Mucosa of descending colon (tissue), 3 donors: ENCODE measurements at regions not wholly inside any gene's neighbourhood (a gene's known extent, or its start where the extent isn't known, plus 50 kb on each side); places are given as distances from the start of the nearest gene placed in this dataset.
A peak's percentile ranks its signal among the peaks of the same experiment; 100 is the strongest.

Experiments used
- ATAC-seq: fragments of 200-7000 bp; cut with Tn5 transposase; one replicate; pipeline ENCODE4 v1.9.1; 2020; ENCODE audit warnings: mild to moderate bottlenecking, moderate library complexity
- DNase-seq, 3 donors: peaks; one replicate each; pipeline ENCODE4 v3.0.0-alpha.2; 2020
- H3K36me3 ChIP-seq: fragments of 200-600 bp; one replicate; pipeline ENCODE4 v1.8.0; 2021; ENCODE audit warnings: low read depth, mild to moderate bottlenecking
- H3K4me1 ChIP-seq: fragments of 200-600 bp; one replicate; pipeline ENCODE4 v1.8.0; 2021; ENCODE audit warnings: low read depth, mild to moderate bottlenecking
- H3K4me3 ChIP-seq: fragments of 200-600 bp; one replicate; pipeline ENCODE4 v1.8.0; 2021; ENCODE audit warnings: mild to moderate bottlenecking
- H3K9me3 ChIP-seq: fragments of 200-600 bp; one replicate; pipeline ENCODE4 v1.8.0; 2021; ENCODE audit warnings: mild to moderate bottlenecking
- intact Hi-C, 2 donors: fragments of 100-400 bp; cut with DNase I in 1 of 2; cut with micrococcal nuclease in 1 of 2; formaldehyde crosslinking; loops; one replicate each; pipeline versions ENCODE4 v1.11.0 to v1.11.1; 2022; cut with DNase I, micrococcal nuclease
- TF ChIP-seq, protein P1 (sequence below): fragments of 200-600 bp; IDR thresholded peaks from one replicate; pipeline ENCODE4 v1.8.0; 2022; ENCODE audit warnings: antibody characterized with exemption, mild to moderate bottlenecking
- donor health status: DM: no; HTN: no; CAD: no; lungs with moderate emphysema.
- donor health status: DM: no; HTN: no; CAD: no.
- donor health status: DM: no; HTN: yes; CAD: no.

DNA sequence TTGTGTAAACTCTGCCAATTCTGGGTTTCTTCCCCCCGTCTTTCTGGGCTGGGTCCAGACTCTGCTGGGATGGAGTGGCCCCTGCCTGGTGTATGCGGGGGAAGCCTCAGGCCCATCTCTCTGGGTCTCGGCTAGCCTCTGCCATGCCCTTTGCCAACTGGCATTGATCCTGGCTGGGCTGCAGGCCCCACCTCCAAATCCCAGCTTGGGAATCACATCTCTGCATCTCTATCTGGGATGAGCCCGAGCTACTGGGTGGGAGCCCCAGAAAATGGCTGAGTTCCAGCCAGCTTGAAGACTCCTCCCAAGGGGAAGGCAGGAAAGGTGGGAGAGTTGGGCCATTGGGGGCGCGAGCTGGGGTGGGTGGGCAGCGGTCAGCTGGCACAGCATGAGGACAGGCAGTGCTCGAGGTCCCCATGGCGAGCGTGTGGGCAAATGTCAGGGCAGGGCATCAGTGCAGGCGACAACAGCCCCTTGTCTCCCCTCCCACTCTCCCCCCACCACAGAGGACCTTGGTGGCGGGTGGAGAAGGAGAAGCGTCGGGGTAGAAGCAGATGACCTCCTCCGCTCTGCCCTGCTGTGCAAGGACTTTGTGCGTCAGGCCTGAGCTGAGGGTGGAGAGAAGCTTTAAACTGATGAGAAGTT, 139.4 kb downstream of the ASB1 start:
- no peaks in the 10 kb centered on the region for H3K9me3 ChIP-seq
- H3K4me1 ChIP-seq: no peaks in the 10 kb centered on the region
- TF ChIP-seq, protein P1, sequence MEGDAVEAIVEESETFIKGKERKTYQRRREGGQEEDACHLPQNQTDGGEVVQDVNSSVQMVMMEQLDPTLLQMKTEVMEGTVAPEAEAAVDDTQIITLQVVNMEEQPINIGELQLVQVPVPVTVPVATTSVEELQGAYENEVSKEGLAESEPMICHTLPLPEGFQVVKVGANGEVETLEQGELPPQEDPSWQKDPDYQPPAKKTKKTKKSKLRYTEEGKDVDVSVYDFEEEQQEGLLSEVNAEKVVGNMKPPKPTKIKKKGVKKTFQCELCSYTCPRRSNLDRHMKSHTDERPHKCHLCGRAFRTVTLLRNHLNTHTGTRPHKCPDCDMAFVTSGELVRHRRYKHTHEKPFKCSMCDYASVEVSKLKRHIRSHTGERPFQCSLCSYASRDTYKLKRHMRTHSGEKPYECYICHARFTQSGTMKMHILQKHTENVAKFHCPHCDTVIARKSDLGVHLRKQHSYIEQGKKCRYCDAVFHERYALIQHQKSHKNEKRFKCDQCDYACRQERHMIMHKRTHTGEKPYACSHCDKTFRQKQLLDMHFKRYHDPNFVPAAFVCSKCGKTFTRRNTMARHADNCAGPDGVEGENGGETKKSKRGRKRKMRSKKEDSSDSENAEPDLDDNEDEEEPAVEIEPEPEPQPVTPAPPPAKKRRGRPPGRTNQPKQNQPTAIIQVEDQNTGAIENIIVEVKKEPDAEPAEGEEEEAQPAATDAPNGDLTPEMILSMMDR: no peak
- ATAC-seq: no peak
- intact Hi-C loops: no loop called here
- no peak for DNase-seq
- H3K4me3 ChIP-seq: no peak overlapping the region
- no peaks in the 10 kb centered on the region for H3K36me3 ChIP-seq

DNA sequence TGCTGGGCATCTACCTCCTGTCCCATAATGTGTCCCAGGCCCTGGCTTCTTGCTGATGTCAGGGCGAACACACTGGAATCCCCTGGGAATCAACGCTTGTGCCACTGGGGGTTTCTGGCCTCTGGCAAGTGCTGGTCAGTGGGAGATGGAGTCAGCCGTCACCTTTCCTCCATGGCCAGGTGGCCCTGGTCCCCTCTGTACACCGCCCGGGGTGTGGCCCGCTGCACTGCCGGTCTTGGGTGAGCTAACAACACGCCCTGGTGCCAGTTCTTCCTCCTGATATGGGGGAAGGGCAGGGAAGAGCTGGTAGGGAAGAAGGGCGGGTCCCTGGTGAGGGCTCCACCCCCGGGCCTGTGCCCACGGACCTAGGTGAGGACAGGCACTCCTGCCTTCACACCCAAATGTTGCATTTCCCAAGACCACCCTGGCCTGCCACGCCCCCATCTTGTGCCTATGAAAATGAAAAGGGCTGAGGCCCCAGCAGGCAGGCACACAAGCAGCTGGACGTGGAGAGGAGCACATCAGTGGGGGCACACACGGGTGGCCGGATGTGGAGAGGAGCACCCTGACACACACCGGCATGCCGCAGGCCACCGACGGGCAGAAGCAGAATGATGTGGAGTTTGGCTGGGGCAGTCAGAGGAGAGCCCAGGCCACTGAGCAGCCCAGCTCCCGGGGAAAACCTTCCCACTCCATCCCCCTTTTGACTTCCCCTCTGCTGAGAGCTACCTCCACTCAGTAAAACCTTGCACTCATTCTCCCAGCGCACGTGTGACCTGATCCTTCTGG, 140.5 kb downstream of the ASB1 start:
- peak; percentile 69 to 79 (median 75) for DNase-seq
- peak; percentile 95 for ATAC-seq
- H3K4me3 ChIP-seq: no peak overlapping the region
- H3K9me3 ChIP-seq: no peaks in the 10 kb centered on the region
- no peaks in the 10 kb centered on the region for H3K4me1 ChIP-seq
- intact Hi-C loops: no loop called here
- no peaks in the 10 kb centered on the region for H3K36me3 ChIP-seq
- TF ChIP-seq, protein P1: no peak

DNA sequence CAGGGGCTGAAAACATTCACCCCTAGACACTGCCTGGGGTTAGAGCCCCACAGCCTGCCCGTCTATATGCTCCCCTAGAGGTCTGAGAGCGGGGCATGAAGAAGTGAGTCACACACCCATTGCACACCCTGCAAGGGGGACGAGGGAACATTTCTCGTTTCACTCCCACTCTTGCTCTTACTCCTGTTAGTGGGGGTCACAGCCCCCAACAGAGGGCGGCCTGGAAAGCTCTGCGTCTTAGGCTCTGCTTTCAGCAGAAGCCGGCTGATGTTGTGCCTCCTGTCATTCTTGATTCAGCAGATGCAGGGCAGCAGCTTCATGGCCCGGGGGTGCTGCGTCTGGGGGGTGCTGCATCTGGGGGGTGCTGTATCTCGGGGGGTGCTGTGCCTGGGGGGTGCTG, 141.3 kb downstream of the ASB1 start:
- H3K36me3 ChIP-seq: no peaks in the 10 kb centered on the region
- TF ChIP-seq, protein P1: no peak
- ATAC-seq: no peak
- intact Hi-C loops: no loop called here
- H3K4me1 ChIP-seq: no peaks in the 10 kb centered on the region
- H3K4me3 ChIP-seq: no peak overlapping the region
- DNase-seq: no peak
- H3K9me3 ChIP-seq: no peaks in the 10 kb centered on the region

DNA sequence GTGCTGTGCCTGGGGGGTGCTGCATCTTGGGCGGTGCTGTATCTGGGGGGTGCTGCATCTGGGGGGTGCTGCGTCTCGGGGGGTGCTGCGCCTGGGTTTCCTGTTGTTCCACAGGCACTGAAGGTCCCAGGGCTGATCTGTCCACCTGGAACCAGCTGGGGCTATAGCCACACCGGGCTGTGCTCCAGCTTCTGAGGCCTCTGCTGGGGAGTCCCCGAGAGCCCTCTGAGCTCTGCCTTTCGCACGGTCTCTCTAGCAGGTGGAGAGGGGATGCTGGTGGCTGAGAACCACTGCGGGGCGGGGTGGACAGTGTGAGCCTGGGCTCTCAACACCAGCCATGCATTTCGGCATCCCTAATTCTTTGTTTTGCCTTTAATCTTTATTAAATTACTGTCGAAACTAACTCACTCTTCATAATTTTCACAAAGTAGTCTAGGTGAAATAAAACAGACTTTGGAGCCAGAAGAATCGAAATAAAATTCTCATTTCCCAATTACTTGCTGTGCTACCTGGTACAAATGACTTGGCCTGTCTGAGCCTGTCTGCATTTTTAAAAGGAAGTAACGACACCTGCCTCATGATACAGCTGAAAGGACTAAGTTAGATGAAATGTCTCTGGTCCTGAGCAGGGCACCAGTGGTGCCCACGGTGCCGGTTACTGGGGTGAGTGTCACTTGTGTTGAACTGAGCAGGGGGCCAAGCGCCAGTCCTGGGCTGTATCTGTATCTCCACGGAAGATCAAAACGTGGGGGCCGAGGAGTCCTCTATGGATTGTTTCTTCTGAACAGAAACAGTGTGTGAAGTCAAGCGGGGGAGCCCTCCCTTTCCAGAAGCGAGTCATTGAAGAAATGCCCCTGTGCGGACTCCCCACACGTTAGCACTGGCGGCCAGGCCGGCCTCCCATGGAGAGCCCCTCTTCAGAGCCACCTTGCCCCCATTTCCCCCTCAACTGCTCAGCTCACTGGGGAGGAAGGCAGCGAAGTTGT, 142.0 kb downstream of the ASB1 start:
- TF ChIP-seq, protein P1: no peak
- Histone ChIP-seq H3K4me1 (no peaks in the 10 kb centered on the region), H3K9me3 (no peaks in the 10 kb centered on the region), H3K36me3 (no peaks in the 10 kb centered on the region), H3K4me3 (no peak overlapping the region)
- intact Hi-C loops: no loop called here
- DNase-seq (no peak), ATAC-seq (no peak)

DNA sequence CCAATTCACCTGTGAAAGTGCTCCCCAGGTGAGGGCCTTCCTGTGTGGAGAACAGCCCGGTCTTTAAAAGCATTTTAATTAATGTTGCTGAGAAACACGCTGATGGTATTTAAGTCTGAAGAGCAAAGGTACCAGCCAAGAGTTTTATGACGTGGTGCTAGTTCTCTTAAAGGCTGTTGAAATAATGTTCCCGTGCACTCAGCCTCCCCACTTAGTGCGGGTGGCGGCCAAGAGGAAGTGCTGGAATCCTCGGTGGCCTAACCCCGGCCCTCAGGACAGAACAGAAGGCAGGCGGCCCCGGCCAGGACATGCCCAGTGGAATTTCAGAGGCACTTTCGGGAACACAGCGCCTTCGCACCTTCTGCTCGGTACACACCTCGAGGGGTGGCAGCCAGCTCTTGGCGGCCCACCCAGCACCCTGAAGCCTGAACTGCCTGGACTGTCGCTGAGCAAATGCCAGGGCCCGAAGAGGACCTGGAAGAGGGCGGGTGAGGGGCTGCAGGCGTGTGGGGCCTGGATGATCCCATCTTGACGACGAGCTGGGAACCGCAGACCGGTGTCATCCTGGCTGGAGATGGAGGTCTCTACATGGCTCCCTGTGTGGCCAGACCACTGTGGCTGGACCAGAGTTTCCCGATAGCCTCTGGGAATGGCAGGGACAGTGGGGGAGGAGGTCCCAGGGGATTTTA, 142.9 kb downstream of the ASB1 start:
- DNase-seq (no peak), ATAC-seq (no peak)
- intact Hi-C loops: no loop called here
- no peak overlapping the region for H3K4me3 ChIP-seq
- H3K9me3 ChIP-seq: no peaks in the 10 kb centered on the region
- TF ChIP-seq, protein P1: no peak
- H3K4me1 ChIP-seq: no peaks in the 10 kb centered on the region
- no peaks in the 10 kb centered on the region for H3K36me3 ChIP-seq
